GM19328 (cell line): ENCODE measurements at regions not wholly inside any gene's neighbourhood (a gene's known extent, or its start where the extent isn't known, plus 50 kb on each side); places are given as distances from the start of the nearest gene placed in this dataset.
"Not testable (repeated sequence)": the region's sequence is repeated elsewhere in the genome, so short reads cannot be mapped to it uniquely, and the experiment has no call there.

ENCODE experiments used
- ATAC-seq: cut with Tn5 transposase; IDR thresholded peaks from one replicate; pipeline ENCODE4 v1.9.1; 2021; ENCODE audit warnings: mild to moderate bottlenecking, moderate library complexity; ENCODE audit not compliant: unreplicated experiment

- no peak for ATAC-seq
Measured at GRCh38 chr9:28934111-28934510, 1360.8 kb upstream of the C9orf72 start.

GRCh38 chr9:28938981-28939380 lies 1365.7 kb upstream of the C9orf72 start:
- no peak for ATAC-seq

GRCh38 chr9:28941856-28942255 lies 1368.6 kb upstream of the C9orf72 start:
- no peak for ATAC-seq

- ATAC-seq: no peak
Measured at GRCh38 chr9:28942941-28943340, 1369.7 kb upstream of the C9orf72 start.

- ATAC-seq: no peak
Measured at GRCh38 chr9:28946648-28947047, 1373.4 kb upstream of the C9orf72 start.

- ATAC-seq: no peak
Measured at GRCh38 chr9:28951945-28952344, 1378.7 kb upstream of the C9orf72 start.

- no peak for ATAC-seq
Measured at GRCh38 chr9:28956116-28956880, 1383.0 kb upstream of the C9orf72 start.

- ATAC-seq: no peak
Measured at GRCh38 chr9:28960602-28961001, 1387.3 kb upstream of the C9orf72 start.

- no peak for ATAC-seq
Measured at GRCh38 chr9:28961623-28962022, 1388.3 kb upstream of the C9orf72 start.

GRCh38 chr9:28967226-28967625 lies 1393.9 kb upstream of the C9orf72 start:
- ATAC-seq: no peak

GRCh38 chr9:28970241-28970654 lies 1397.0 kb upstream of the C9orf72 start:
- no peak for ATAC-seq

GRCh38 chr9:28971881-28972280 lies 1398.6 kb upstream of the C9orf72 start:
- no peak for ATAC-seq

- no peak for ATAC-seq
Measured at GRCh38 chr9:28976250-28976649, 1403.0 kb upstream of the C9orf72 start.

GRCh38 chr9:28976684-28977083 lies 1403.4 kb upstream of the C9orf72 start:
- no peak for ATAC-seq

GRCh38 chr9:28981129-28981528 lies 1407.8 kb upstream of the C9orf72 start:
- no peak for ATAC-seq

GRCh38 chr9:28981711-28982110 lies 1408.4 kb upstream of the C9orf72 start:
- ATAC-seq: no peak

GRCh38 chr9:28984016-28984415 lies 1410.7 kb upstream of the C9orf72 start:
- no peak for ATAC-seq

GRCh38 chr9:28990009-28990408 lies 1416.7 kb upstream of the C9orf72 start:
- ATAC-seq: not testable (repeated sequence)

- no peak for ATAC-seq
Measured at GRCh38 chr9:28999057-28999456, 1425.8 kb upstream of the C9orf72 start.

GRCh38 chr9:28999806-29000205 lies 1426.5 kb upstream of the C9orf72 start:
- ATAC-seq: no peak

- no peak for ATAC-seq
Measured at GRCh38 chr9:29001006-29001405, 1427.7 kb upstream of the C9orf72 start.

GRCh38 chr9:29004988-29005387 lies 1431.7 kb upstream of the C9orf72 start:
- ATAC-seq: no peak

GRCh38 chr9:29006628-29007027 lies 1433.3 kb upstream of the C9orf72 start:
- ATAC-seq: no peak
